ENCODE measurements at regions not wholly inside any gene's neighbourhood (a gene's known extent, or its start where the extent isn't known, plus 50 kb on each side); places are given as distances from the start of the nearest gene placed in this dataset.

DNA sequence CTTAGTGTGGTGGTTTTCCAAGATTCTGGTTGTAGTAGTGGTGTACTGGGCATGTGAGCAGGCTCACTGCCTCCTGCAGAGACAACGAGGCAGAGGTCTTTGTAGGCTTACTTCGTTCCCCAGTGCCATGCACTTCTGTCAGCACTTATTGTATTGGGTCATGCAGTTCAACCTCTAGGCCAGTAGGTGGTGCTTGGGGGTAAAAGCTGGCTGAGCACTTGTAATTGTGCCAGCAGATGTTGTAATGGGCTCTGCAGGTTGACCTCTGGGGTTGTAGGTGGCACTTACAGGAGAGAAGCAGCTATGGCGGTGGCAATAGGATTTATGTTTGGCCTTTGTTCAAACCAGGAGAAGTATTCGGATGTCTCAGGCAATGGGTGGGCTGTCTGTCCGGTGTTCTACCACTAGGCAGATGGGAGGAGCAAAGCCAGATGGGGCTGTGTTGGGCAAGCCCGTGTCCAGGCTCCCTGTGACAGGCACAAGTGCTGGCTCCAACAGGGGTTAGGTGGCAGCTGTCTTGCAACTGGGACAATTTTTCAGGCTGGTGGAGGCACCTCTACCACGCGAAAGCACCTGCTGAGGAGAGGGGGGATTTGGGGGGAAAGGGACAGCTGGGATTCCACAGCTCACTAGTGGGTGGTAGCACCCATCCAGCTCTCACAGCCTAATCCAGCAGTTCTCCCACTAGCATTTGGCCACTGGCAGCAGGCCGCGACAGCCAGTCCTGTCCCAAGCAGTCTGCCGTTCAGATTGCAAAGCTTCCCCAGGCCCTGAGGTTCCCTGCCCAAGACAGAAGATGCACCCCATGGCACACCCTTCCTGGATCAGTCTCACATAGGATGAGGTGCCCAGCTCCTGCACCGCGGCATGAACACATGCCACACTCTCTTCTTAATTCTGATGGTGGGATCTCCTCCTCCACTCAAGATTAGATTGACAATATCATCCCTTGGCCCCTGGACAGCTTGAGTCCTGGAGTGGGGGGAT lies 274.5 kb downstream of the CTH start:
- Histone ChIP-seq H4K91ac (ENCODE audit: low read depth, low read length, poor library complexity) (no peak overlapping the region), H2BK120ac (ENCODE audit: low read depth, low read length) (no peak overlapping the region), H3K27ac (replicated peaks; ENCODE audit: low read length) (no peak overlapping the region), H3K4ac (ENCODE audit: low read length) (no peak overlapping the region), H4K8ac (ENCODE audit: low read depth, low read length) (no peak overlapping the region), H2AFZ (ENCODE audit: low read length) (no peak overlapping the region), H3K4me2 (ENCODE audit: insufficient read depth, low read length, poor library complexity, severe bottlenecking) (no peak overlapping the region), H3K18ac (ENCODE audit: low read length) (no peak overlapping the region), H2AK5ac (ENCODE audit: low read depth, low read length) (no peak overlapping the region), H2BK12ac (ENCODE audit: low read length) (no peak overlapping the region), H3K4me3 (ENCODE audit: low read length in 2 of 2) (no peak overlapping the region), H2BK5ac (ENCODE audit: low read length) (no peak overlapping the region), H3K4me1 (ENCODE audit: control insufficient read depth in 2 of 2, insufficient read depth in 1 of 2, low read depth in 1 of 2, low read length in 2 of 2) (no peaks in the 10 kb centered on the region), H3K9me3 (replicated peaks in 1 of 2; ENCODE audit: control insufficient read depth in 2 of 2, insufficient read depth in 1 of 2, low read depth in 1 of 2, low read length in 2 of 2) (no peaks in the 10 kb centered on the region), H3K36me3 (replicated peaks in 1 of 2; ENCODE audit: control insufficient read depth in 2 of 2, insufficient read depth in 2 of 2, low read length in 2 of 2) (no peaks in the 10 kb centered on the region), H3K14ac (ENCODE audit: low read length) (no peak overlapping the region), H3K27me3 (ENCODE audit: control insufficient read depth in 3 of 3, insufficient read depth in 3 of 3, low read depth in 1 of 3, low read length in 3 of 3) (no peaks in the 10 kb centered on the region), H3K23ac (ENCODE audit: low read depth, low read length, poor library complexity) (no peak overlapping the region), H3K79me1 (ENCODE audit: low read depth, low read length) (no peaks in the 10 kb centered on the region), H2BK15ac (ENCODE audit: low read length) (no peak overlapping the region), H3K9ac (ENCODE audit: low read depth, low read length, poor library complexity) (no peak overlapping the region)
- no CpG with 5 or more reads among the region's 13 CpGs for whole genome bisulfite sequencing, 2 donors (ENCODE audit: extremely low coverage in 2 of 2, insufficient read length in 2 of 2, insufficient replicate concordance in 1 of 2)
- DNase-seq (ENCODE audit: low spot score) = peak; percentile 49

DNA sequence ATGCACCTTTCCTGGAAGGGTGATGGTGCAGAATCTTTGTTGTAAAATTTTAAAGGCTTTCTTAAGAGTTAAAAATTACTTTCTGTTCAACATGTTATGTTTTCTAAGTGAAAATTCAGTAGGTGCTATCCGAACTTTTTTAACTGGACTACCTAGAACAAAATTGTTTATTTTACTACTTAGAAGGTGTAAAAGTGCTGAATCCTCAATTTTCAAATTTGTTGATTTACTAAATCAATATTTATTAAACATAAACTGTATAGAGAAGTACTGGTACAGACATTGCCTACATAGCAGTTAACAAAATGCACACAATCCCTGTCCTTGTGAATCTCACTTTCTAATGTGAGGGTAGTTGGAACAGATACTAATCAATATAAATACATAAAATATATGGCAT lies 277.5 kb downstream of the CTH start:
- Histone ChIP-seq H3K4me2 (ENCODE audit: insufficient read depth, low read length, poor library complexity, severe bottlenecking) (no peak overlapping the region), H3K4me1 (ENCODE audit: control insufficient read depth in 2 of 2, insufficient read depth in 1 of 2, low read depth in 1 of 2, low read length in 2 of 2) (no peaks in the 10 kb centered on the region), H3K79me1 (ENCODE audit: low read depth, low read length) (peaks cover 1% of the 10 kb centered on the region), H4K91ac (ENCODE audit: low read depth, low read length, poor library complexity) (no peak overlapping the region), H3K27me3 (ENCODE audit: control insufficient read depth in 3 of 3, insufficient read depth in 3 of 3, low read depth in 1 of 3, low read length in 3 of 3) (no peaks in the 10 kb centered on the region), H2BK15ac (ENCODE audit: low read length) (no peak overlapping the region), H2BK5ac (ENCODE audit: low read length) (no peak overlapping the region), H2BK120ac (ENCODE audit: low read depth, low read length) (no peak overlapping the region), H3K18ac (ENCODE audit: low read length) (no peak overlapping the region), H3K23ac (ENCODE audit: low read depth, low read length, poor library complexity) (no peak overlapping the region), H2AFZ (ENCODE audit: low read length) (no peak overlapping the region), H4K8ac (ENCODE audit: low read depth, low read length) (no peak overlapping the region), H3K27ac (replicated peaks; ENCODE audit: low read length) (no peak overlapping the region), H3K9me3 (replicated peaks in 1 of 2; ENCODE audit: control insufficient read depth in 2 of 2, insufficient read depth in 1 of 2, low read depth in 1 of 2, low read length in 2 of 2) (no peaks in the 10 kb centered on the region), H3K9ac (ENCODE audit: low read depth, low read length, poor library complexity) (no peak overlapping the region), H2AK5ac (ENCODE audit: low read depth, low read length) (no peak overlapping the region), H3K14ac (ENCODE audit: low read length) (no peak overlapping the region), H3K4me3 (ENCODE audit: low read length in 2 of 2) (no peak overlapping the region), H3K4ac (ENCODE audit: low read length) (no peak overlapping the region), H3K36me3 (replicated peaks in 1 of 2; ENCODE audit: control insufficient read depth in 2 of 2, insufficient read depth in 2 of 2, low read length in 2 of 2) (no peaks in the 10 kb centered on the region), H2BK12ac (ENCODE audit: low read length) (no peak overlapping the region)
- WGBS, 2 donors (ENCODE audit: extremely low coverage in 2 of 2, insufficient read length in 2 of 2, insufficient replicate concordance in 1 of 2) = no CpG with 5 or more reads among the region's 1 CpG
- no peak for DNase-seq (ENCODE audit: low spot score)

DNA sequence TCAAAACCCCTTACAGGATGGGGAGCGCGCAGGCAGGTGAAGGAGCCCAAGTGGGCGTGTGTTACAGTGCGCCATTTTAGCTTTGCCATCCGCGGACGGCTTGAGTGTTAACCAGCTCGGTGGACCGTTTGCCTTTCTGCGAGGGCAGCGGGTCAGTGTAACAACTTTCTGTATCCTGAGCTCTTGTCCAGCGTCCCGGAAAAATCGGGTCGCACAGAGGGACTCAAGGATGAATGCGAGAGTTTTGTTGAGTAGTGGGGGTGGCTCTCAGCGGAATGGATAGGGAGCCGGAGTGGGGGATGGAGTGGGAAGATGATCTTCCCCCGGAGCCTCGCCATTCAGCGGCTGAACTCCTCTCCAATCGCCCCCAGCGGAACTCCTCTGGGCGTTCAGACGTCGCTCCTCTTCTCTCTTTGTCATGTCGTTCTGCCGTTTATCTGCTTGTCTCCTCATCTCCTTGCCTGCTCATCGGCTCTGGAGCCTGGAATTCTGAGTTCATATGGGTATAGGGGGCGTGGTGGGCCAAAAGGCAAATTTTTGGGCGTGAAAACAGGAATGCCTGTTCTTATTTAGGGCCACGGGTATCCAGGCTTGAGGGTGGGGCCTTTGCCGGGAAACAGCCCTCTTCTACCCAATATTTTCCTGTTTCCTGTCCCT lies 295.4 kb downstream of the CTH start:
- Histone ChIP-seq H3K4ac (ENCODE audit: low read length) (no peak overlapping the region), H3K14ac (ENCODE audit: low read length) (no peak overlapping the region), H2BK12ac (ENCODE audit: low read length) (no peak overlapping the region), H3K27me3 (ENCODE audit: control insufficient read depth in 3 of 3, insufficient read depth in 3 of 3, low read depth in 1 of 3, low read length in 3 of 3) (no peaks in the 10 kb centered on the region), H3K9me3 (replicated peaks in 1 of 2; ENCODE audit: control insufficient read depth in 2 of 2, insufficient read depth in 1 of 2, low read depth in 1 of 2, low read length in 2 of 2) (no peaks in the 10 kb centered on the region), H2BK15ac (ENCODE audit: low read length) (peak overlapping the region; percentile 26), H3K23ac (ENCODE audit: low read depth, low read length, poor library complexity) (no peak overlapping the region), H2BK120ac (ENCODE audit: low read depth, low read length) (no peak overlapping the region), H3K18ac (ENCODE audit: low read length) (peak overlapping the region; percentile 57), H2AK5ac (ENCODE audit: low read depth, low read length) (no peak overlapping the region), H3K9ac (ENCODE audit: low read depth, low read length, poor library complexity) (peak overlapping the region; percentile 12), H3K4me2 (ENCODE audit: insufficient read depth, low read length, poor library complexity, severe bottlenecking) (peak overlapping the region; percentile 33), H3K36me3 (replicated peaks in 1 of 2; ENCODE audit: control insufficient read depth in 2 of 2, insufficient read depth in 2 of 2, low read length in 2 of 2) (no peaks in the 10 kb centered on the region), H2AFZ (ENCODE audit: low read length) (peak overlapping the region; percentile 66), H3K27ac (replicated peaks; ENCODE audit: low read length) (no peak overlapping the region), H3K4me1 (ENCODE audit: control insufficient read depth in 2 of 2, insufficient read depth in 1 of 2, low read depth in 1 of 2, low read length in 2 of 2) (no peaks in the 10 kb centered on the region), H3K4me3 (ENCODE audit: low read length in 2 of 2) (peak overlapping the region in 1 of 2 donors; percentile 68), H2BK5ac (ENCODE audit: low read length) (no peak overlapping the region), H4K8ac (ENCODE audit: low read depth, low read length) (peak overlapping the region; percentile 43), H3K79me1 (ENCODE audit: low read depth, low read length) (no peaks in the 10 kb centered on the region), H4K91ac (ENCODE audit: low read depth, low read length, poor library complexity) (no peak overlapping the region)
- WGBS, 2 donors (ENCODE audit: extremely low coverage in 2 of 2, insufficient read length in 2 of 2, insufficient replicate concordance in 1 of 2) = no CpG with 5 or more reads among the region's 33 CpGs
- peak; percentile 9 for DNase-seq (ENCODE audit: low spot score)

DNA sequence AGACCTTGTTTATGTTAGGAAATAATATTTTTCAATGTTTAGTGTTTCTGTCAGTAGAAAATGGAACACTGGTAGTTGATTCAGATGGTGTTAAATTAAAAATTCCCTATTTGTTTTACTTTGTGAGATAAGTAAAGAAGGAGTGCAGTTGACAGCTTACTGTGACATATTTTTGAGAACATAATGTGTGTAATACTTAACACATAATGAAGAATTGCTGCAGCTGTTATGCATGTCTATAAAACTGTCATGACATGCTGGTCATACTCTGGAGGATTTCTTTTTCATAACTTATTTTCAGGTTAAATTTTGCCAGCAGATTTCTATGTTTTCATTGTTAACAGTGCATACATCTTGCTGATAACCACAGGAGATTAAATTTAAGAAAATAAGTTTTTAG lies 296.1 kb downstream of the CTH start:
- Histone ChIP-seq H4K8ac (ENCODE audit: low read depth, low read length) (no peak overlapping the region), H3K4me1 (ENCODE audit: control insufficient read depth in 2 of 2, insufficient read depth in 1 of 2, low read depth in 1 of 2, low read length in 2 of 2) (no peaks in the 10 kb centered on the region), H3K9me3 (replicated peaks in 1 of 2; ENCODE audit: control insufficient read depth in 2 of 2, insufficient read depth in 1 of 2, low read depth in 1 of 2, low read length in 2 of 2) (no peaks in the 10 kb centered on the region), H2BK15ac (ENCODE audit: low read length) (no peak overlapping the region), H2BK5ac (ENCODE audit: low read length) (no peak overlapping the region), H4K91ac (ENCODE audit: low read depth, low read length, poor library complexity) (no peak overlapping the region), H2BK120ac (ENCODE audit: low read depth, low read length) (no peak overlapping the region), H3K18ac (ENCODE audit: low read length) (no peak overlapping the region), H2BK12ac (ENCODE audit: low read length) (no peak overlapping the region), H3K9ac (ENCODE audit: low read depth, low read length, poor library complexity) (no peak overlapping the region), H2AFZ (ENCODE audit: low read length) (no peak overlapping the region), H3K36me3 (replicated peaks in 1 of 2; ENCODE audit: control insufficient read depth in 2 of 2, insufficient read depth in 2 of 2, low read length in 2 of 2) (no peaks in the 10 kb centered on the region), H3K4me2 (ENCODE audit: insufficient read depth, low read length, poor library complexity, severe bottlenecking) (no peak overlapping the region), H3K79me1 (ENCODE audit: low read depth, low read length) (no peaks in the 10 kb centered on the region), H3K23ac (ENCODE audit: low read depth, low read length, poor library complexity) (no peak overlapping the region), H3K4ac (ENCODE audit: low read length) (no peak overlapping the region), H3K27me3 (ENCODE audit: control insufficient read depth in 3 of 3, insufficient read depth in 3 of 3, low read depth in 1 of 3, low read length in 3 of 3) (no peaks in the 10 kb centered on the region), H3K4me3 (ENCODE audit: low read length in 2 of 2) (no peak overlapping the region), H3K27ac (replicated peaks; ENCODE audit: low read length) (no peak overlapping the region), H3K14ac (ENCODE audit: low read length) (no peak overlapping the region), H2AK5ac (ENCODE audit: low read depth, low read length) (no peak overlapping the region)
- no peak for DNase-seq (ENCODE audit: low spot score)
